Mammary epithelial cell (primary cell): ENCODE measurements at regions not wholly inside any gene's neighbourhood (a gene's known extent, or its start where the extent isn't known, plus 50 kb on each side); places are given as distances from the start of the nearest gene placed in this dataset.

Experiments
- CTCF ChIP-seq, 2 donors: IDR thresholded peaks in 1 of 2; conservative IDR thresholded peaks in 1 of 2; 2 replicates each; pipeline ENCODE4 v1.5.1; 2011 to 2012; ENCODE audit warnings: inconsistent platforms in 2 of 2, low read length in 2 of 2, mild to moderate bottlenecking in 2 of 2, control low read depth in 1 of 2, low read depth in 1 of 2; ENCODE audit not compliant: insufficient read depth in 1 of 2; ENCODE audit errors: extremely low read depth in 1 of 2
- EZH2 ChIP-seq: IDR thresholded peaks from 2 replicates; pipeline ENCODE4 v1.6.1; 2012; ENCODE audit warnings: low read length, inconsistent platforms, borderline replicate concordance

GRCh38 chr15:96501362-96501761 is 170.9 kb downstream of the NR2F2 start:
- TF ChIP-seq CTCF (conservative IDR thresholded peaks at IDR 0.05 in 1 of 2, IDR thresholded peaks at IDR 0.05 in 1 of 2; ENCODE audit: extremely low read depth in 1 of 2, insufficient read depth in 1 of 2, low read depth in 1 of 2, low read length in 2 of 2), result no peak
- no peak for TF ChIP-seq EZH2
